22Rv1 (cell line): ENCODE measurements at regions not wholly inside any gene's neighbourhood (a gene's known extent, or its start where the extent isn't known, plus 50 kb on each side); places are given as distances from the start of the nearest gene placed in this dataset.

ENCODE experiments used
- CTCF ChIP-seq: fragments of 450-650 bp; IDR thresholded peaks from 2 replicates; pipeline ENCODE4 v1.5.1; 2017; ENCODE audit warnings: mild to moderate bottlenecking
- ZFX ChIP-seq: fragments of 450-650 bp; IDR thresholded peaks from 2 replicates; pipeline ENCODE4 v1.6.1; 2017; ENCODE audit warnings: antibody characterized with exemption, borderline replicate concordance

DNA sequence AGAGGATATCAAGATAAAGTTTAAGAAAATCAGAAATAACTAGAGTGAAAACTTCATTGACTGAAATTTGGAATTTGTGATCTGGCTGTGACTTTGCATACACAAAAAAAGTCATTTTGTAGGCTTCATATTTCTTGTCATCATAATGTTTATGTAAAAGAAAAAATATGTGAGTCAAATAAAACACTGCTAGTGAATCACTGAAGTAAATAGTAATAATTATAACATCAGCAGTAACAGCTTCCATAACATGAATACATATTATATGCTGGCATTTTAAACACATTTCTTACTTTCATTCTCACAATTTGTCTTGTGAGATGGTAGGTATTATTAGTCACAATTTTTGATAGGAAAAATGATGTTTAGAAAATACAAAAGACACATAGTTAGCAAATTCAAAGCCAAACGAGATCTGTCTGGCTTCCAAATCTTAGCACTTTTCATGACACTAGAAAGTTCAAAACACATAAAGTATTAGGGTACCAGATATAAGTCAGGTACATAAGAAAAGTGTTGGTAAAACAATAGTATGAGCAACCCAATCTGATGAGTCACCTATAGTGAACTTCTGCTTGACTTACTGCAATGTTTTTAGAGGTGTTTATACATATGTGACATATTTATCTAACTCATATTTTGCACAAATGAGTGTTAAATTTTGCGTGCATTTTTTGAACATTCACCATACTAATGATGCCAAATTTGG, 241.0 kb upstream of the SNX7 start:
- TF ChIP-seq CTCF (no peak), ZFX (no peak)
